Muscle layer of duodenum (tissue), 2 donors: ENCODE measurements at regions not wholly inside any gene's neighbourhood (a gene's known extent, or its start where the extent isn't known, plus 50 kb on each side); places are given as distances from the start of the nearest gene placed in this dataset.
"Not testable (repeated sequence)": the region's sequence is repeated elsewhere in the genome, so short reads cannot be mapped to it uniquely, and the experiment has no call there.

Source experiments
- H3K27ac ChIP-seq: one replicate; pipeline ENCODE4 v1.7.0; 2013; ENCODE audit warnings: mild to moderate bottlenecking, low read length
- H3K27me3 ChIP-seq: one replicate; pipeline ENCODE4 v1.7.0; 2013; ENCODE audit warnings: low read depth, mild to moderate bottlenecking, control low read depth, low read length
- H3K36me3 ChIP-seq, 2 donors: one replicate each; pipeline ENCODE4 v1.7.0; 2013; ENCODE audit warnings: low read length in 2 of 2, control low read depth in 1 of 2, mild to moderate bottlenecking in 1 of 2; ENCODE audit not compliant: insufficient read depth in 2 of 2, control insufficient read depth in 1 of 2
- H3K4me1 ChIP-seq, 2 donors: one replicate each; pipeline ENCODE4 v1.7.0; 2013; ENCODE audit warnings: low read length in 2 of 2, mild to moderate bottlenecking in 2 of 2, control low read depth in 1 of 2, moderate library complexity in 1 of 2; ENCODE audit not compliant: insufficient read depth in 2 of 2, control insufficient read depth in 1 of 2
- H3K4me3 ChIP-seq, 2 donors: one replicate each; pipeline ENCODE4 v1.7.0; 2013; ENCODE audit warnings: low read length in 2 of 2, low read depth in 1 of 2, mild to moderate bottlenecking in 1 of 2
- H3K9me3 ChIP-seq, 2 donors: one replicate each; pipeline ENCODE4 v1.7.0; 2013; ENCODE audit warnings: low read length in 2 of 2, control low read depth in 1 of 2, mild to moderate bottlenecking in 1 of 2; ENCODE audit not compliant: control insufficient read depth in 1 of 2
- donor health status: healthy.

- no peaks in the 10 kb centered on the region for H3K4me1 ChIP-seq
- no peaks in the 10 kb centered on the region for H3K36me3 ChIP-seq
- no peak overlapping the region for H3K27ac ChIP-seq
- peaks cover 0 to 8% of the 10 kb centered on the region in 2 donors for H3K9me3 ChIP-seq
- H3K4me3 ChIP-seq: no peak overlapping the region
- no peaks in the 10 kb centered on the region for H3K27me3 ChIP-seq
Observed at GRCh38 chr7:91717681-91718470, 162.6 kb downstream of the MTERF1 start.

GRCh38 chr7:91719008-91719407, 161.5 kb downstream of the MTERF1 start:
- H3K4me3 ChIP-seq: no peak overlapping the region
- H3K36me3 ChIP-seq: no peaks in the 10 kb centered on the region
- peaks cover 0 to 7% of the 10 kb centered on the region in 2 donors for H3K9me3 ChIP-seq
- no peaks in the 10 kb centered on the region for H3K27me3 ChIP-seq
- no peaks in the 10 kb centered on the region for H3K4me1 ChIP-seq
- H3K27ac ChIP-seq: no peak overlapping the region

- Histone ChIP-seq H3K4me3 (no peak overlapping the region), H3K36me3 (no peaks in the 10 kb centered on the region), H3K4me1 (no peaks in the 10 kb centered on the region), H3K27me3 (no peaks in the 10 kb centered on the region), H3K27ac (no peak overlapping the region), H3K9me3 (peaks cover 0 to 7% of the 10 kb centered on the region in 2 donors)
Observed at GRCh38 chr7:91720260-91720937, 160.1 kb downstream of the MTERF1 start.

DNA sequence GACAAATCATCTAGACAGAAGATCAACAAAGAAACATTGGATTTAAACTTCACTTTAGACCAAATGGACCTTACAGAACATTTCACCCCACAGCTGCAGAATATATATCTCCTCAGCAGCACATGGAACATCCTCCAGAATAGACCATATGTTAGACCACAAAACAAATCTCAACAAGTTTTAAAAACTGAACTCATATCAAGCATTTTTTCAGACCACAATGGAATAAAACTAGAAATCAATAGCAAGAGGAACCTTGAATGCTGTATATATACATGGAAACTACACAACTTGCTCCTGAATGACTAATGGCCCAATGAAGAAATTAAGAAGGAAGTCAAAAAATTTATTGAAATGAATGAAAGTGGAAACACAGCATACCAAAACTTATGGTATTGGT, 157.7 kb downstream of the MTERF1 start:
- Histone ChIP-seq H3K27me3 (no peaks in the 10 kb centered on the region), H3K36me3 (no peaks in the 10 kb centered on the region), H3K27ac (no peak overlapping the region), H3K4me3 (no peak overlapping the region), H3K4me1 (no peaks in the 10 kb centered on the region), H3K9me3 (peaks cover 0 to 7% of the 10 kb centered on the region in 2 donors)

- H3K9me3 ChIP-seq, H3K27me3 ChIP-seq, H3K36me3 ChIP-seq, H3K27ac ChIP-seq, H3K4me3 ChIP-seq, H3K4me1 ChIP-seq: not testable (repeated sequence)
Observed at GRCh38 chr7:91729046-91729445, 151.5 kb downstream of the MTERF1 start.

DNA sequence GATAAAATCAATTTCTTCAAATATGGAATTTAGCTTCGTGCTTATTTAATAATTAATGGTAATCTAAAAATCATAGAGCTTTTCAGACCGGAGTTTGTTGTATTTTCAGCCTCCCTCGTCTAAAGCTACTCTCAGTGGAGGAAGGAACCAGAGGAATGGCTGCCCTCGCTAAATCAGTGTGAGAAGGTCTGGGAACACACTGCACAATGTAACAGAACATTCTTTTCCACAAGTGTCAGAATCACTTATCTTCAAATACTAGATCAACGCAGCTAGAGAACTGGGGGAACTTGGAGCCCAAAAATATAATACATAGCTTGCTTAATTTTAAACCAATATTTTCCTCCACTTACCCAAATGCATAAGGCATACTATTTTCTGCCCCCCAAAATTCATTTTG, 148.5 kb downstream of the MTERF1 start:
- no peaks in the 10 kb centered on the region for H3K27me3 ChIP-seq
- H3K27ac ChIP-seq: no peak overlapping the region
- no peaks in the 10 kb centered on the region for H3K36me3 ChIP-seq
- no peak overlapping the region for H3K4me3 ChIP-seq
- H3K4me1 ChIP-seq: no peaks in the 10 kb centered on the region
- peaks cover 0 to 5% of the 10 kb centered on the region in 2 donors for H3K9me3 ChIP-seq

- H3K4me3 ChIP-seq: no peak overlapping the region
- H3K36me3 ChIP-seq: no peaks in the 10 kb centered on the region
- H3K9me3 ChIP-seq: peaks cover 0 to 4% of the 10 kb centered on the region in 2 donors
- no peaks in the 10 kb centered on the region for H3K27me3 ChIP-seq
- H3K4me1 ChIP-seq: no peaks in the 10 kb centered on the region
- no peak overlapping the region for H3K27ac ChIP-seq
Observed at GRCh38 chr7:91749418-91749817, 131.1 kb downstream of the MTERF1 start.

DNA sequence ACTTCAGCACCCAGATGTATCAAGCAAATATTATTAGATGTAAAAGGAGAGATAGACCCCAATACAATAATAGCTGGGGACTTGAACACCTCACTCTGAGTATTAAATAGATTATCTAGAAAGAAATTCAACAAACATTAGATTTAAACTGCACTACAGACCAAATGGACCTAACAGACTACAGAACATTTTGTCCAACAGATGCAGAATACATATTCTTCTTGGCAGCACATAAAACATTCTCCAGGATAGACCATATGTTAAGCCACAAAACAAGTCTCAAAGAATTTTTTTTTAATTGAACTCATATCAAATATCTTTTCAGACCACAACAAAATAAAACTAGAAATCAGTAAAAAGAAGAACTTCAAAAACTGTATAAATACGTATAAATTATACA, 130.4 kb downstream of the MTERF1 start:
- H3K4me3 ChIP-seq: no peak overlapping the region
- no peaks in the 10 kb centered on the region for H3K36me3 ChIP-seq
- no peak overlapping the region for H3K27ac ChIP-seq
- no peaks in the 10 kb centered on the region for H3K4me1 ChIP-seq
- peaks cover 0 to 4% of the 10 kb centered on the region in 2 donors for H3K9me3 ChIP-seq
- no peaks in the 10 kb centered on the region for H3K27me3 ChIP-seq

- no peak overlapping the region for H3K4me3 ChIP-seq
- H3K36me3 ChIP-seq: no peaks in the 10 kb centered on the region
- H3K27me3 ChIP-seq: no peaks in the 10 kb centered on the region
- peaks cover 0 to 4% of the 10 kb centered on the region in 2 donors for H3K9me3 ChIP-seq
- H3K27ac ChIP-seq: no peak overlapping the region
- H3K4me1 ChIP-seq: no peaks in the 10 kb centered on the region
Observed at GRCh38 chr7:91752102-91752501, 128.4 kb downstream of the MTERF1 start.

- H3K36me3 ChIP-seq, H3K27ac ChIP-seq, H3K4me1 ChIP-seq, H3K27me3 ChIP-seq, H3K4me3 ChIP-seq, H3K9me3 ChIP-seq: not testable (repeated sequence)
Observed at GRCh38 chr7:91754280-91754679, 126.2 kb downstream of the MTERF1 start.

DNA sequence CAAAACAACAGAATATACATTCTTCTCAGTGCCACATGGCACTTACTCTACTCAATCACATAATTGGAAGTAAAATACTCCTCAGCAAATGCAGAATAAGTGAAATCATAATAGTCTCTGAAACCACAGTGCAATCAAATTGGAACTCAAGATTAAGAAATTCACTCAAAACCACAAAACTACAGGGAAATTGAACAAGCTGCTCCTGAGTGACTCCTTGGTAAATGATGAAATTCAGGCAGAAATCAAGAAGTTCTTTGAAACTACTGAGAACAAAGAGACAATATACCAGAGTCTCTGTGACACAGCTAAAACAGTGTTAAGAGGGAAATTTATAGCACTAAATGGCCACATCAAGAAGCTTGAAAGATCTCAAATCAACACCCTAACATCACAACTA, 125.4 kb downstream of the MTERF1 start:
- H3K9me3 ChIP-seq, H3K4me1 ChIP-seq, H3K27me3 ChIP-seq, H3K4me3 ChIP-seq, H3K36me3 ChIP-seq, H3K27ac ChIP-seq: not testable (repeated sequence)
